ENCODE measurements at regions not wholly inside any gene's neighbourhood (a gene's known extent, or its start where the extent isn't known, plus 50 kb on each side); places are given as distances from the start of the nearest gene placed in this dataset.

GRCh38 chr13:110018009-110018408 lies 231.6 kb upstream of the IRS2 start:
- no peak for TF ChIP-seq MAX (IDR thresholded peaks at IDR 0.05)
- TF ChIP-seq SP1 (IDR thresholded peaks at IDR 0.05) = no peak
- TF ChIP-seq CTCF (IDR thresholded peaks at IDR 0.05; ENCODE audit: low read depth, low read length, missing input control) = no peak
- no peak for TF ChIP-seq REST (IDR thresholded peaks at IDR 0.05)
- no peak for TF ChIP-seq TAF1 (conservative IDR thresholded peaks at IDR 0.05)
- TF ChIP-seq HNF4A (conservative IDR thresholded peaks at IDR 0.05) = no peak
- no peak for TF ChIP-seq RAD21 (IDR thresholded peaks at IDR 0.05)
- TF ChIP-seq GABPA (IDR thresholded peaks at IDR 0.05 in 1 of 2, conservative IDR thresholded peaks at IDR 0.05 in 1 of 2) = no peak
- no peak for TF ChIP-seq YY1 (IDR thresholded peaks at IDR 0.05)
